Fibroblast of peridontal ligament (primary cell): ENCODE measurements at regions not wholly inside any gene's neighbourhood (a gene's known extent, or its start where the extent isn't known, plus 50 kb on each side); places are given as distances from the start of the nearest gene placed in this dataset.

ENCODE experiments used
- DNase-seq: peaks from one replicate; pipeline ENCODE4 v3.0.0-alpha.2; 2010; ENCODE audit errors: extremely low read depth

DNA sequence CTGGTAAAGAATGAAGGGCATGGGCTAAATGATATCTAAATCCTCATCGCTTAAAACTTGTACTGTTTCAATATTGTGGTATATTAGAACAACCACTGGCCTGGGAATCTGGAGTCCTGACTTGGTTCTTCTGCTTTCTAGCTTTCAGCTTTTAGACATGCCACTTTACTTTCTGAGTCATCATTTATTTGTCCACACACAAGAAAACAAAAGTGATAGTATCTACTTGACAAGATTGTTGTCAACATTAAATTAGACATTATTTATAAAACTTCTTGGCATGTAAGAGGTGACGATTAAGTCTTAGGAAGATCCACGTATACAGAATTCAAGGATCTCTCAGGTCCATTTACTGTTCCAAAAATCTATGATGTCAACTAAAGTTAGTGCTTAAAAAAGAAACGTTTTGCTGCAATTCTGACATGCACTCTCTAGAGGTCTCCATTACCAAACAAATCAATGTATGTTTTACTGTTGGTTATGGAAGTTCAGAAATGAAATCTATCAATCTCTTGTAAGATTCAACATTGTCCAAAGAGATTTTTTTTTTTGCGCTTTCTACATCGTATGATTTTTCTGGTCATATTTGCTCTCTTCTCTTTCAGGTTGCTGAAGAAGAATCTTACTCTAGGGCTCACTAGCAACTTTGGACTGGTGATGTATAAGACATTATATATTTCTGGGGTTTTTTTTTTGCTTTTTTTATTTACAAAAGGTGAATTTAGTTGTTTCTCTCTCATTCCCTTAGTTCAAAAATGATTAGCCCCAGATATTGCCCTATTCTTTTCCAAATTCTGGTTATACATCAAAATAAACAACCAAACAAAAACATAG lies 53.6 kb upstream of the DYNC1I1 start:
- DNase-seq: peak; percentile 65

DNA sequence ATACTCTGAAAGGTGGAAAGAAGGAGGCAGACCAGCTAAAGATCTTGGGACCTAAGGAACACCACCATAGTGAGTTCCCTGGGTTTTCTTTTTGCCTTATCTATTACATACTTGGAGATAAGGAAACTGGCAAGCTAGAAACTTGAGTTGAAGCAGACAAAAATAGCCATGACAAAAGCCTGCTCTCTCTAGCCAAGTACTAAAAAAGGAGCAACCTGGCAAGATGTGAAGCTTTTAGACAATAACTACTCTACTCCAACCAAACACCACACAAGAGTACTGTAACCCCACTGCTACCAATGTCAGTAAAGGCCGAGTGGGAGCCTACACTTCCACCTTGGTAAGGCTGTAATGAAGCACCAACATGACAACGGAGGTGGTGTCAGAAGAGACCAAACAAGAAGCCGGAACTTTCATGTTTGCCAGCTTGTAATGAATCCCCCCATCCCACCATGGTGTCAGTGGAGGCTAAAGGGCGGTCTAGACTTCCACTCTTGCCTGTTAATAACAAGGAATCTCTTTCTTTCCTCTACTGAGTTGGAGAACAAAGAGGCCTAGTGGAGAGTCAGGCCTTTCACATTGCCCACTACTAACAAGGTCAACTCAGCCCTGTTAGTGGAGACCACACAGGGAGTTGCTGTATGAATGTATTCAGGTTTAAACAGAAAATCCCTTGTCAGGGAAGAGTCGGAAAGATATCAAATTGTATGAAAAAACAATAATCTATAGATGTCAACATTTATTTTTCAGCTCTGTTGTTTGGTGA lies 55.8 kb upstream of the DYNC1I1 start:
- no peak for DNase-seq

GRCh38 chr7:95715274-95715673 lies 57.1 kb upstream of the DYNC1I1 start:
- no peak for DNase-seq

GRCh38 chr7:95710711-95711110 lies 61.6 kb upstream of the DYNC1I1 start:
- no peak for DNase-seq

DNA sequence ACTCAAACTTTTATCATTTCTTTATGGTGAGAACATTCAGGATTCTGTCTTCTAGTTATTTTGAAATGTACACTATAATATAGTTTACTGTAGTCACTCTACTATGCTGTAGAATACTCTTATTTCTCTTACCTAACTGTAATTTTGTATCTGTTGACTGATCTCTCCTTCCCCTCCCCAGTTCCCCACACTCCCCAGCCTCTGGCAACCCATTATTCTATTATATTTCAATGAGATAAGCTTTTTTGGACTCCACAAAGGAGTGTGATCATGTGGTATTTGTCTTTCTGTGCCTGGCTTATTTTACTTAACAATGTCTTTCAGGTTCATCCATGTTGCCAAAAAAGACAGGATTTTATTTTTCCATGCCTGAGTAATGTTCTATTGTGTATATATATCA lies 71.4 kb upstream of the DYNC1I1 start:
- no peak for DNase-seq

DNA sequence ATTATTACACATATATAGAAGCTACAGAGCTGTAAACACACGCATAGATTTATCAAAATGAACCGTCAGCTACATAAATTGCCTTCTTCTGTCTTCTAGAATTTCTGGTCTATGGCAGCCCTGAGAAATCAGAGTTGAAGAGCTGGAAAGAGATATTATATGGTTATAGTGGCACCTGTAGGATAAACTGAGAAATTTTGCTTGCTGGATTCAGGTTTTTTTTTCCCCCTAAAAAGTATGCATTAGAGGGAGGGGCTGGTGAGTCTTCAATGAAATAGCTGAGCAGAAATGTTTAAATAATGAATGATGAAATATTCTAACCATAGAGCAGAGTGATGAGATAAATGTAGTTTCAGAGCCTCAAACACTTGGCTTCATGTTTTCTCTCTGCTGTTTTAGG lies 78.0 kb upstream of the DYNC1I1 start:
- no peak for DNase-seq

DNA sequence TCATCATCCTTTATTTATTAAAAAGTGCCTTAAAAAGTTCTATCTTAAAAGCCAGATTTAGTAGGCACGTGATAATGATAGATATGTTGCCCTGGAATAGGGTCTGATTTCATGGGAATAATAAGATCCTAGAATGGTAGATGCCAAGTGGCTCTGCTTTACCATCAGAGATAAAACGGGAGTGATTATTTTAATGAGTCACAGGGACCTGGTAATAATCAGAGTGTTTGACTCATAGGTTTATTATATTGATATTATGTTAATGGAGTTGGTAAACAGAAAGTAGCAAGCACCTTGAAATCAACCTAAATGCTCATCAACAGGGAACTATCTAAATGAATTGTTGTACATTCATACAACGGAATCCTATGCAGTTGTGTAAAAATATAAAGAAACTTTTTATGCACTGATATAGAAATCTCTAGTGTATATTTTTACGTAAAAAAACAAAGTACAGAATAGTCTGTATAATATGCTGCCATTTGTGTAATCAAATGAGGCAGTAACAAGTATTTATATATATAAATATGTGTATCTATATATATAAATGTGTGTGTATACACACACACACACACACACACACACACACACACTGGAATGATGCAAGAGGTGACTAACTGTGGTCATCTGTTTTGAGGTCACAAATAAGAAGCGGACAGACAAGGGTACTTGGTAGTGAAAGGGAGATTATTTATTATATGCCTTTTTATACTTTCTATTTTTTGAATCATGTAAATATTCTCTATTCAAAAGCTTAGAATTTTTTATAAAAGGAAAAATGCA lies 78.6 kb upstream of the DYNC1I1 start:
- peak; percentile 3 for DNase-seq

DNA sequence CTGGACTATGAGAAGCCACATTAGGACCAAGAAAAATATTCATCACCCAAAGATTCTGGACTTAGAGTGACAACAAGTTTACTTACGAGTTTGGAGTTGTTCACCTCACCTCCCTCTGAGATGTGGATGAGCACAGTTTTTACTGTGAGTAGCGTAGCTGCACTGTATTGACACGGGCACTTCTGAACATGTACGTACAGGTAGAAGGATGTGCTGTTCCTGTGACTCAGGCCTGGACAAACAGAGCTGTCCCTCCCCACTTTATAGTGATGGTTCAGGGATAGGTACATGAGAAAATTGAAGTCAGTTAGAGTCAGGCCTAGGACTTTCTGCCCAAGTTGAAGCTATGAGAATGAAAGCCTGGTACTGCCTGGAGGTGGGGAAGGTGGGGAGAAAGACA lies 80.9 kb upstream of the DYNC1I1 start:
- no peak for DNase-seq

DNA sequence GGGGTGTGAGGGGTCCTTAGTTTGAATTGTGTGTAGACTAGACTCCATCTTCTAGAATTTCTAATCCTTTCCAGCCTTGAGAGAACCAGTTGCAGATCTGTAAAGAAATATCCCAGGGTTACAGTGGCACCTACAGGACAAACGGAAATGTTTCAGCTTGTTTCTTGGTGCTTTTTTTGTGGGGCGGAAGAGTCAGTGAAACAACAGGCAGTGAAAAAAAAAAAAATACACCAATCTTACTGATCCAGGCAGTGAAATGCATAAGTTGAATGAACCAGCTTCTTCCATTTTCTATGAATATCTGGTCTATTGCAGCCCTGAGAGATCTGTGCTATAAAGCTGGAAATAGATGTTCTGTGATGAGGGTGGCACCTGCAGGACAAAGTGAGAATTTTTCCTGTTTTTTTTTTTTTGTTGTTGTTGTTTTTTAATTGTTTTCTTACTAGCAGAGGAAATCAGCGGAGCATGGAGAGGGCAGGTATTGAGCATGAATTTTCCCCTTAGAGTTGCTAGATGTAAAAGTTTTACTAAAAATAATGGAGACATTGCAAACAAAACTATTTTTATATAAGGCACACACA lies 81.9 kb upstream of the DYNC1I1 start:
- peak; percentile 66 for DNase-seq

- DNase-seq: no peak
These were observed 83.3 kb upstream of the DYNC1I1 start for GRCh38 chr7:95688931-95689495.

DNA sequence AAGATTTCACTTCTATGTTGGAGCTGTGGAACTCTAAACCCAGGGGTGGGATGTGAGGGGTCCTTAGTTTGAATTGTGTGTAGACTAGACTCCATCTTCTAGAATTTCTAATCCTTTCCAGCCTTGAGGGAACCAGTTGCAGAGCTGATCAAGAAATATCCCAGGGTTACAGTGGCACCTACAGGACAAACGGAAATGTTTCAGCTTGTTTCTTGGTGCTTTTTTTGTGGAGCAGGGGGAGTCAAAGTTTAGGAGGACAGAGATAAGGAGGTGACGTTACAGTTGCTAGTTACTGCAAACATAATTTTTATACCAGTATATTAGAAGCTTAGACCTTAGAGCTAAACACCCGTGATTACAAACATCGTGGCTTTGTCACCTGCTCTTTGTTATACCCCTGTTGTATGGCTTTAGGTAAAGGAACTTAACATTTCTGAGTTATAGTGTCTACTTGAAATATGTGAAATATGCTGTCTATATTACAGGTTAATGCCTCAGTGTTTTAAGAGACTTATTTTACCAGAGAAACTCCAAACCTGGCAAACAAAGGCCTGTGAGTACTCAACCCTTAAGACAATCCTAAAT lies 84.5 kb upstream of the DYNC1I1 start:
- DNase-seq: peak; percentile 47

- DNase-seq: peak; percentile 76
These were observed 86.2 kb upstream of the DYNC1I1 start for GRCh38 chr7:95686109-95686508.

DNA sequence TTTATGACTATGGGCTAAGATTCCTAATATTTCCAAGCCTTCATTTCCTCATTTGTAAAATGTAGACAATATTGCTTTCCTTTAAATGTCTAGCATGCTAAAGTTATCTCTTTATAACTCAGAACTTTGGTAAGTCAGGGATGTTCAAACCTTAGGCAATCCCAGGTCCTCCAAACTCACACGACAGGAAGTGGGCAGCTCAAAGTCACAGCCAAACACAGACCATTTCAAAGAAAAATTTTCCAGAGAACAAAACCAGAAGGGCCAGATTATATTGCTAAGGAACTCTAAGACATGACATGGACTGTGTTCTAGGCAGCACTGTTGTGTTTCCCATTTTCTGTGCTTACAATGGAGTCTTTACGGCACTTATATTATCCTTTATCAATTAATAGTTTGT lies 87.8 kb upstream of the DYNC1I1 start:
- no peak for DNase-seq

DNA sequence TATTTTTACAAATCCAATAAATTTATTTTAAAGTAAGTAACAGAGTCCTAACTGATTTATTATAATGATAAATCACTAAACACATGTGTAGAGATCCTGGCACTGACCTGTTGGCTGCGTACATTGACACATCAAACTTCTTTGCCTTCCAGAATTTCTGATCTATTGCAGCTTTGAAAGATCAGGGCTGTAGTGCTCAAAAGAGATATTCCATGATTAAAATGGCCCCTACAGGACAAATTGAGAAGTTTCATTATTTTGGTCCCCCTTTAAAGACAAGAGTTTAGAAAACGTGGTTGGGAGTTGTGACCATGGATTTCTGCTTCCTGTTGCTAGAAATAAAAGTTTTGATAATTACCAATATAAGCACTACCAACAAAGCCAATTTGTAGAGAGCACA lies 87.7 kb upstream of the PDK4 start:
- peak; percentile 66 for DNase-seq

GRCh38 chr7:95682913-95683312 lies 86.6 kb upstream of the PDK4 start:
- DNase-seq: no peak

GRCh38 chr7:95676691-95677090 lies 80.4 kb upstream of the PDK4 start:
- no peak for DNase-seq

DNA sequence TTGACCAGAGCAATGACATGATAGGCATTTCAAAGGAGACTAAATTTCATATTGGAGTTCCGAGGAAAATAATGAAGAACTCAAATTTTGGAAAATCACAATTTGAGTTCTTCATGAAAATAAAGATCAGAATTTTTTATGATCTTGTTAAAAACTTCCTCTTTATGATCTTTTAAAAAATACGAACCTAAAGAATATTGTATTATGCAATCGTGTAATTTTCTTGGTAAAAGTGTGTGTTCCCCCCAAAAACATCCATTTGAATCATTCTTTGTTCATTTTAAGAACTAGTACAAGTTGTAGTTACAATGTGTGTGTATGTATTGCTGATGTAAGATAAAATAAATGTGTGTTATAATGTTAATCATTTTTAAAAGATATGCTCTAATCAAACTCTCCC lies 79.3 kb upstream of the PDK4 start:
- DNase-seq: no peak

DNA sequence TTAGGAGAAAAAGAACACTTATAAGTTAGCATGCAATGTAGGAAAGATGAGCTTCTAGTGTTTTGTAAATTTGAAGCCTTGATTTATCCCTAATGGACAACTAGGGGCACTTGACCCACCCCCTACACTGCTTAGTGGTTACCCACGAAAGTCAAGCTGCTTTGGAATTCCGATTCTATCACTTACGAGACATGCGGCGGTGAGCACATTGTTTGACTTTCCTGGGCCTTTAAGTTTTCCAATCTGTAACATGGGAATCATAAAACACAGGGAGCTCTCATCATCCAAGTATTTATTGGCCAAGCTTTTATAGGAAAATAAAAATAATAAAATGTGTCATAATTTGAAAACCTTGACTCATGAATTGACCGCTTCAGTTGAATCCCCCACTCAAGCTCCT lies 78.7 kb upstream of the PDK4 start:
- DNase-seq: no peak

DNA sequence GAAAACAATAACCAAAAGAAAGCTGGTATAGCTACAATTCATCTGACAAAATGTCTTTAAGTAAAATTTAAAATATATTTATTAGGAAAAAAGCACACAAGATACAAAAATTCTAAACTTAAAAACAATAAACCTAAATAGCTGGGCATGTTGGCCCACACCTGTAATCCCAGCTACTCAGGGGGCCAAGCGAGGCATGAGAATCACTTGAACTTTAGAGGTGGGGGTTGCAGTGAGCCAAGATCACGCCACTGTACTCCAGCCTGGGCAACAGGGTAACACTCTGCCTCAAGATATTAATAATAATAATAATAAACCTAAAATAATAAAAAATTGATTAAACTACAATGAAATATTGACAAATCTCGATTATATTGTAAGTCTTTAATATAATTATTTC lies 77.8 kb upstream of the PDK4 start:
- no peak for DNase-seq

DNA sequence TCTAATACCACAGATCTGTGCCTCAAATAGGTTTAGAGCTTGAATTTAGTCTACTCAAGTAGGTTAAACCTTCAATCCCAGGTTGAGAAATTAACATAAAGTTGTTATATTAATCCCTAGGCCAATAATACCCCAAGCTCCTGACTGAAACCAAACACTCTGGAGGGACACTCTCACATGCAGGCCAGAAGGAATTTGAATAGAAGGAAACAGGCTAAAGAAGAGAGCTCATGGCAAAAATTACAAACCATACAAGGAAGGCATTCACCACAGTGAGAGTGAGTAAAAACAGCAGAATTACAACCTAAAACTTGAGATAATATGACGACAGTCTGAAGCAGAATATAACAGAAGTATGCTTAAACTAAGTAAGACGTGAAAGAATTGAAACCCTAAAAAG lies 76.1 kb upstream of the PDK4 start:
- DNase-seq: no peak

- no peak for DNase-seq
These were observed 73.2 kb upstream of the PDK4 start for GRCh38 chr7:95669513-95669912.
